ENCODE measurements at regions not wholly inside any gene's neighbourhood (a gene's known extent, or its start where the extent isn't known, plus 50 kb on each side); places are given as distances from the start of the nearest gene placed in this dataset.

DNA sequence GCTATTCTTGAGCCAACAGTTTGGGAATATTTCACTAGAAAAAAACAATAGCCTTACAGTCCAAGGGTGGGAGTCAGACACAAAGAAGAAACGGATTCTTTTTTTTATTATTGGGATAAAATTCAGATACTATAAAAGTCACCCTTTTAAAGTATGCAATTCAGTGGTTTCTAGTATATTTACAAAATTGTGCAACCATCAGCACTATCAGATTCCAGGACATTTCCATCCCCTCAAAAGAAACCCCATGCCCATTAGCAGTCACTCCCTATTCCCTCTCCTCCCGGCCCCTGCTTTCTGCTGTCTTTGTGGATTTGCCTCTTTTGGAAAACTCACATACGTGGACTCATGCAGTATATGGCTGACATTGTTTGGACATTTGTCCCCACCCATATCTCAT, 134.4 kb downstream of the C16orf95 start:
- TF ChIP-seq, protein P1, sequence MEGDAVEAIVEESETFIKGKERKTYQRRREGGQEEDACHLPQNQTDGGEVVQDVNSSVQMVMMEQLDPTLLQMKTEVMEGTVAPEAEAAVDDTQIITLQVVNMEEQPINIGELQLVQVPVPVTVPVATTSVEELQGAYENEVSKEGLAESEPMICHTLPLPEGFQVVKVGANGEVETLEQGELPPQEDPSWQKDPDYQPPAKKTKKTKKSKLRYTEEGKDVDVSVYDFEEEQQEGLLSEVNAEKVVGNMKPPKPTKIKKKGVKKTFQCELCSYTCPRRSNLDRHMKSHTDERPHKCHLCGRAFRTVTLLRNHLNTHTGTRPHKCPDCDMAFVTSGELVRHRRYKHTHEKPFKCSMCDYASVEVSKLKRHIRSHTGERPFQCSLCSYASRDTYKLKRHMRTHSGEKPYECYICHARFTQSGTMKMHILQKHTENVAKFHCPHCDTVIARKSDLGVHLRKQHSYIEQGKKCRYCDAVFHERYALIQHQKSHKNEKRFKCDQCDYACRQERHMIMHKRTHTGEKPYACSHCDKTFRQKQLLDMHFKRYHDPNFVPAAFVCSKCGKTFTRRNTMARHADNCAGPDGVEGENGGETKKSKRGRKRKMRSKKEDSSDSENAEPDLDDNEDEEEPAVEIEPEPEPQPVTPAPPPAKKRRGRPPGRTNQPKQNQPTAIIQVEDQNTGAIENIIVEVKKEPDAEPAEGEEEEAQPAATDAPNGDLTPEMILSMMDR (conservative IDR thresholded peaks at IDR 0.05 in 1 of 2, IDR thresholded peaks at IDR 0.05 in 1 of 2; ENCODE audit: low read depth in 1 of 2, low read length in 2 of 2), result no peak
- TF ChIP-seq EZH2 (IDR thresholded peaks at IDR 0.05; ENCODE audit: low read length, missing control alignments), result no peak
